Calu3 (cell line): ENCODE measurements at regions not wholly inside any gene's neighbourhood (a gene's known extent, or its start where the extent isn't known, plus 50 kb on each side); places are given as distances from the start of the nearest gene placed in this dataset.
"Not testable (repeated sequence)": the region's sequence is repeated elsewhere in the genome, so short reads cannot be mapped to it uniquely, and the experiment has no call there.

Experiments used
- BruUV-seq: library from RNA; stranded (reverse); fragments of 400-500 nt; replicated peaks from 2 replicates; lab custom pipeline; 2021; lab: Mats Ljungman, UMichigan
- CTCF ChIA-PET: fragments of 300-600 bp; sonication (Branson Sonifier 250); formaldehyde crosslinking; loops from one replicate; lab custom pipeline; 2022; ENCODE audit warnings: antibody characterized with exemption; lab: Charles Lee
- DNase-seq: peaks from one replicate; pipeline ENCODE4 v3.0.0; 2022
- H3K27ac Mint-ChIP-seq: one replicate; pipeline ENCODE4 v1.8.0; 2022; ENCODE audit warnings: mixed read lengths; ENCODE audit not compliant: unreplicated experiment
- H3K27me3 Mint-ChIP-seq: one replicate; pipeline ENCODE4 v1.8.0; 2022; ENCODE audit warnings: mixed read lengths; ENCODE audit not compliant: unreplicated experiment
- H3K36me3 Mint-ChIP-seq: one replicate; pipeline ENCODE4 v1.8.0; 2022; ENCODE audit warnings: mild to moderate bottlenecking, moderate library complexity, mixed read lengths; ENCODE audit not compliant: insufficient read depth, unreplicated experiment
- H3K4me1 Mint-ChIP-seq: one replicate; pipeline ENCODE4 v1.8.0; 2022; ENCODE audit warnings: mild to moderate bottlenecking, low read depth, mixed read lengths; ENCODE audit not compliant: unreplicated experiment
- H3K4me3 Mint-ChIP-seq: one replicate; pipeline ENCODE4 v1.8.0; 2022; ENCODE audit warnings: mild to moderate bottlenecking, low read depth, moderate library complexity, mixed read lengths; ENCODE audit not compliant: unreplicated experiment
- H3K9me3 Mint-ChIP-seq: one replicate; pipeline ENCODE4 v1.8.0; 2022; ENCODE audit warnings: low read depth, mixed read lengths; ENCODE audit not compliant: unreplicated experiment
- intact Hi-C: fragments of 100-400 bp; cut with micrococcal nuclease; formaldehyde crosslinking; loops from one replicate; pipeline ENCODE4 v1.10.0; 2022; ENCODE audit not compliant: unreplicated experiment
- TF ChIP-seq, protein P1 (sequence below): fragments of 200-600 bp; IDR thresholded peaks from one replicate; pipeline ENCODE4 v1.8.0; 2022; ENCODE audit warnings: antibody characterized with exemption; ENCODE audit not compliant: unreplicated experiment

- no TSS peak for BruUV-seq
- H3K4me1 Mint-ChIP-seq, result peaks cover 21% of the 10 kb centered on the region
- no peaks in the 10 kb centered on the region for H3K27me3 Mint-ChIP-seq
- DNase-seq, result no peak
- H3K27ac Mint-ChIP-seq, result no peak overlapping the region
- TF ChIP-seq, protein P1, sequence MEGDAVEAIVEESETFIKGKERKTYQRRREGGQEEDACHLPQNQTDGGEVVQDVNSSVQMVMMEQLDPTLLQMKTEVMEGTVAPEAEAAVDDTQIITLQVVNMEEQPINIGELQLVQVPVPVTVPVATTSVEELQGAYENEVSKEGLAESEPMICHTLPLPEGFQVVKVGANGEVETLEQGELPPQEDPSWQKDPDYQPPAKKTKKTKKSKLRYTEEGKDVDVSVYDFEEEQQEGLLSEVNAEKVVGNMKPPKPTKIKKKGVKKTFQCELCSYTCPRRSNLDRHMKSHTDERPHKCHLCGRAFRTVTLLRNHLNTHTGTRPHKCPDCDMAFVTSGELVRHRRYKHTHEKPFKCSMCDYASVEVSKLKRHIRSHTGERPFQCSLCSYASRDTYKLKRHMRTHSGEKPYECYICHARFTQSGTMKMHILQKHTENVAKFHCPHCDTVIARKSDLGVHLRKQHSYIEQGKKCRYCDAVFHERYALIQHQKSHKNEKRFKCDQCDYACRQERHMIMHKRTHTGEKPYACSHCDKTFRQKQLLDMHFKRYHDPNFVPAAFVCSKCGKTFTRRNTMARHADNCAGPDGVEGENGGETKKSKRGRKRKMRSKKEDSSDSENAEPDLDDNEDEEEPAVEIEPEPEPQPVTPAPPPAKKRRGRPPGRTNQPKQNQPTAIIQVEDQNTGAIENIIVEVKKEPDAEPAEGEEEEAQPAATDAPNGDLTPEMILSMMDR, result no peak
- CTCF ChIA-PET, result no interaction called here
- peaks cover 7% of the 10 kb centered on the region for H3K9me3 Mint-ChIP-seq
- H3K4me3 Mint-ChIP-seq, result no peak overlapping the region
- H3K36me3 Mint-ChIP-seq, result peaks cover 15% of the 10 kb centered on the region
- intact Hi-C loops, result no loop called here
Observed at GRCh38 chr15:75114327-75114726, 87.4 kb upstream of the C15orf39 start.

DNA sequence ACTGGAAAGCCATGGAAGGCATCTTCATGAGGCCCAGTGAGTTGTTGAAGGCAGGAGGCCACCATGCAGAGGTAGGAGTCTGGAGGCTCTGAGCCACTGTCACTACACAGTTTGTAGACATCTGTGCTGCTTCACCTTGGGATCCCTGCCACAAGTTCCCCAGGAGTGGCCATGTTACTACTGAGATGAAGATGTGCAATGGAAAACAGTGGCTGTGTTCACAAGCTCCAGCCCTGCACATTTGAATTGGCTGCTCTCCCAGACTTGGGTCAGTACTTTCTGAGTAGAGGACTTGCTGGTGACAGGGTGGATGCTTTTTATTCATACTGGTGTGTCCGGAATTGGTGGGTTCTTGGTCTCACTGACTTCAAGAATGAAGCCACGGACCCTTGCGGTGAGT lies 86.9 kb upstream of the C15orf39 start:
- no peak overlapping the region for H3K4me3 Mint-ChIP-seq

GRCh38 chr15:75115411-75115913 lies 86.2 kb upstream of the C15orf39 start:
- CTCF ChIA-PET, intact Hi-C loops: not testable (repeated sequence)

More for the DNA sequence above, 86.9 kb upstream of the C15orf39 start:
- Mint-ChIP-seq H3K27me3 (no peaks in the 10 kb centered on the region), H3K4me1 (peaks cover 16% of the 10 kb centered on the region), H3K27ac (no peak overlapping the region), H3K9me3 (peaks cover 7% of the 10 kb centered on the region), H3K36me3 (peaks cover 10% of the 10 kb centered on the region)
- intact Hi-C loops, result no loop called here
- CTCF ChIA-PET, result no interaction called here
- TF ChIP-seq, protein P1, result no peak
- no TSS peak for BruUV-seq
- DNase-seq, result no peak

GRCh38 chr15:75116143-75116542 lies 85.5 kb upstream of the C15orf39 start:
- intact Hi-C loops, CTCF ChIA-PET, H3K27me3 Mint-ChIP-seq, H3K4me3 Mint-ChIP-seq, H3K36me3 Mint-ChIP-seq, H3K9me3 Mint-ChIP-seq, H3K27ac Mint-ChIP-seq, DNase-seq, BruUV-seq: not testable (repeated sequence)
- peaks cover 14% of the 10 kb centered on the region for H3K4me1 Mint-ChIP-seq

More at GRCh38 chr15:75115411-75115913, 86.2 kb upstream of the C15orf39 start:
- H3K9me3 Mint-ChIP-seq, DNase-seq, BruUV-seq, H3K36me3 Mint-ChIP-seq, H3K4me3 Mint-ChIP-seq, H3K27ac Mint-ChIP-seq, H3K27me3 Mint-ChIP-seq: not testable (repeated sequence)
- H3K4me1 Mint-ChIP-seq, result peaks cover 14% of the 10 kb centered on the region

DNA sequence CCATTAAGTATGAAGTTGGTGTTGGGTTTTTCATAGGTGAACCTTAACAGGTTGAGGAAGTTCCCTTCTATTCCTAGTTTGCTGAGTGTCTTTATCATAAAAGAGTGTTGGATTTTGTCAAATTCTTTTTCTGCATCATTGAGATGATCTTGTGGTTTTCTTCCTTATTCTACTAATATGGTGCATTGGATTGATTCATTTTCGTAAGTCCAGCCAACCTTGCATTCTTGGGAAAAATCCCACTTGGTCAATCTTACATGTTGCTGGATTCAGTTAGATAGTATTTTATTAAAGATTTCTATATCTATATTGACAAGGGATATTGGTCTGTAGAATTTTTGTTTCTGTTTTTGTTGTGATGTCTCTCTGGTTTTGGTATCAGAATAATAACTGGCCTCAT lies 83.7 kb upstream of the C15orf39 start:
- Mint-ChIP-seq H3K36me3 (peaks cover 10% of the 10 kb centered on the region), H3K27ac (no peak overlapping the region), H3K27me3 (no peaks in the 10 kb centered on the region), H3K9me3 (peaks cover 6% of the 10 kb centered on the region), H3K4me3 (no peak overlapping the region), H3K4me1 (peaks cover 5% of the 10 kb centered on the region)
- TF ChIP-seq, protein P1, result no peak
- intact Hi-C loops, result no loop called here
- CTCF ChIA-PET, result no interaction called here
- no TSS peak for BruUV-seq
- no peak for DNase-seq

- CTCF ChIA-PET, BruUV-seq, H3K27me3 Mint-ChIP-seq, H3K9me3 Mint-ChIP-seq, H3K4me3 Mint-ChIP-seq, intact Hi-C loops, DNase-seq, H3K36me3 Mint-ChIP-seq, H3K27ac Mint-ChIP-seq: not testable (repeated sequence)
- peaks cover 11% of the 10 kb centered on the region for H3K4me1 Mint-ChIP-seq
Observed at GRCh38 chr15:75119312-75119711, 82.4 kb upstream of the C15orf39 start.
